Activated CD4-positive, alpha-beta memory T cell treated with anti-CD3 and anti-CD28 coated beads, Interleukin-2, amount 10 ng/mL, durations not matched to agents 7 days and 5 days (primary cell): ENCODE measurements at regions not wholly inside any gene's neighbourhood (a gene's known extent, or its start where the extent isn't known, plus 50 kb on each side); places are given as distances from the start of the nearest gene placed in this dataset.

Experiments
- CTCF ChIA-PET: fragments of 350-600 bp; sonication (Branson Sonifier 250); formaldehyde crosslinking; loops from one replicate; lab custom pipeline; 2021; ENCODE audit warnings: antibody characterized with exemption, inconsistent platforms; lab: Charles Lee
- POLR2A ChIA-PET: fragments of 350-600 bp; sonication (Branson Sonifier 250); formaldehyde crosslinking; loops from one replicate; lab custom pipeline; 2021; ENCODE audit warnings: antibody characterized with exemption; lab: Charles Lee
- DNase-seq: peaks from one replicate; pipeline ENCODE4 v3.0.0-alpha.2; 2020
- H3K27ac Mint-ChIP-seq: one replicate; pipeline ENCODE4 v1.8.0; 2021; ENCODE audit warnings: mild to moderate bottlenecking, mixed read lengths
- H3K27me3 Mint-ChIP-seq: one replicate; pipeline ENCODE4 v1.8.0; 2021; ENCODE audit warnings: mixed read lengths
- H3K36me3 Mint-ChIP-seq: one replicate; pipeline ENCODE4 v1.8.0; 2021; ENCODE audit warnings: low read depth, mixed read lengths
- H3K4me1 Mint-ChIP-seq: one replicate; pipeline ENCODE4 v1.8.0; 2021; ENCODE audit warnings: mixed read lengths
- H3K4me3 Mint-ChIP-seq: one replicate; pipeline ENCODE4 v1.8.0; 2021; ENCODE audit warnings: mild to moderate bottlenecking, mixed read lengths
- H3K9me3 Mint-ChIP-seq: one replicate; pipeline ENCODE4 v1.8.0; 2021; ENCODE audit warnings: mixed read lengths

- ChIA-PET POLR2A (no interaction called here), CTCF (no interaction called here)
- Mint-ChIP-seq H3K36me3 (no peaks in the 10 kb centered on the region), H3K9me3 (peaks cover 27% of the 10 kb centered on the region), H3K4me1 (no peaks in the 10 kb centered on the region), H3K4me3 (no peak overlapping the region), H3K27ac (no peak overlapping the region), H3K27me3 (no peaks in the 10 kb centered on the region)
- DNase-seq = no peak
Measured at GRCh38 chr4:187215438-187215837, 491.8 kb upstream of the FAT1 start.

- no peaks in the 10 kb centered on the region for H3K36me3 Mint-ChIP-seq
- no peak overlapping the region for H3K4me3 Mint-ChIP-seq
- H3K27ac Mint-ChIP-seq = no peak overlapping the region
- H3K4me1 Mint-ChIP-seq = no peaks in the 10 kb centered on the region
- POLR2A ChIA-PET = no interaction called here
- no peak for DNase-seq
- H3K9me3 Mint-ChIP-seq = peaks cover 16% of the 10 kb centered on the region
- H3K27me3 Mint-ChIP-seq = no peaks in the 10 kb centered on the region
- CTCF ChIA-PET = no interaction called here
Measured at GRCh38 chr4:187218705-187219245, 495.1 kb upstream of the FAT1 start.

- Mint-ChIP-seq H3K4me3 (no peak overlapping the region), H3K27ac (no peak overlapping the region), H3K4me1 (no peaks in the 10 kb centered on the region), H3K27me3 (no peaks in the 10 kb centered on the region), H3K36me3 (no peaks in the 10 kb centered on the region), H3K9me3 (peaks cover 8% of the 10 kb centered on the region)
- CTCF ChIA-PET = no interaction called here
- POLR2A ChIA-PET = no interaction called here
- DNase-seq = no peak
Measured at GRCh38 chr4:187224560-187224959, 500.9 kb upstream of the FAT1 start.

- Mint-ChIP-seq H3K27me3 (no peaks in the 10 kb centered on the region), H3K36me3 (no peaks in the 10 kb centered on the region), H3K4me1 (no peaks in the 10 kb centered on the region), H3K4me3 (no peak overlapping the region), H3K9me3 (peaks cover 11% of the 10 kb centered on the region), H3K27ac (no peak overlapping the region)
- ChIA-PET POLR2A (no interaction called here), CTCF (no interaction called here)
- DNase-seq = no peak
Measured at GRCh38 chr4:187227907-187228704, 504.4 kb upstream of the FAT1 start.

GRCh38 chr4:187232196-187232595 lies 508.5 kb upstream of the FAT1 start:
- ChIA-PET CTCF (no interaction called here), POLR2A (no interaction called here)
- Mint-ChIP-seq H3K27ac (no peak overlapping the region), H3K4me3 (no peak overlapping the region), H3K4me1 (no peaks in the 10 kb centered on the region), H3K36me3 (no peaks in the 10 kb centered on the region), H3K9me3 (peaks cover 6% of the 10 kb centered on the region), H3K27me3 (no peaks in the 10 kb centered on the region)
- DNase-seq = no peak

- Mint-ChIP-seq H3K4me1 (no peaks in the 10 kb centered on the region), H3K4me3 (no peak overlapping the region), H3K9me3 (peaks cover 8% of the 10 kb centered on the region), H3K36me3 (no peaks in the 10 kb centered on the region), H3K27me3 (no peaks in the 10 kb centered on the region), H3K27ac (no peak overlapping the region)
- ChIA-PET POLR2A (no interaction called here), CTCF (no interaction called here)
- DNase-seq = no peak
Measured at GRCh38 chr4:187232796-187233195, 509.1 kb upstream of the FAT1 start.

- Mint-ChIP-seq H3K27ac (no peak overlapping the region), H3K4me1 (no peaks in the 10 kb centered on the region), H3K27me3 (no peaks in the 10 kb centered on the region), H3K9me3 (peaks cover 12% of the 10 kb centered on the region), H3K4me3 (no peak overlapping the region), H3K36me3 (no peaks in the 10 kb centered on the region)
- CTCF ChIA-PET = no interaction called here
- DNase-seq = no peak
- POLR2A ChIA-PET = no interaction called here
Measured at GRCh38 chr4:187235456-187236170, 512.0 kb upstream of the FAT1 start.

GRCh38 chr4:187236209-187236890 lies 512.7 kb upstream of the FAT1 start:
- Mint-ChIP-seq H3K4me3 (no peak overlapping the region), H3K36me3 (no peaks in the 10 kb centered on the region), H3K9me3 (peaks cover 10% of the 10 kb centered on the region), H3K27ac (no peak overlapping the region), H3K4me1 (no peaks in the 10 kb centered on the region), H3K27me3 (no peaks in the 10 kb centered on the region)
- CTCF ChIA-PET = no interaction called here
- POLR2A ChIA-PET = no interaction called here
- DNase-seq = no peak

- no peaks in the 10 kb centered on the region for H3K27me3 Mint-ChIP-seq
- no peak overlapping the region for H3K27ac Mint-ChIP-seq
- DNase-seq = no peak
- H3K4me3 Mint-ChIP-seq = no peak overlapping the region
- no peaks in the 10 kb centered on the region for H3K36me3 Mint-ChIP-seq
- CTCF ChIA-PET = no interaction called here
- H3K9me3 Mint-ChIP-seq = peaks cover 15% of the 10 kb centered on the region
- no peaks in the 10 kb centered on the region for H3K4me1 Mint-ChIP-seq
- POLR2A ChIA-PET = no interaction called here
Measured at GRCh38 chr4:187238646-187239045, 515.0 kb upstream of the FAT1 start.

- DNase-seq = no peak
- Mint-ChIP-seq H3K4me1 (no peaks in the 10 kb centered on the region), H3K27ac (no peak overlapping the region), H3K4me3 (no peak overlapping the region), H3K27me3 (no peaks in the 10 kb centered on the region), H3K9me3 (peaks cover 12% of the 10 kb centered on the region), H3K36me3 (no peaks in the 10 kb centered on the region)
- ChIA-PET CTCF (no interaction called here), POLR2A (no interaction called here)
Measured at GRCh38 chr4:187251896-187252295, 528.2 kb upstream of the FAT1 start.

GRCh38 chr4:187256897-187257296 lies 533.2 kb upstream of the FAT1 start:
- Mint-ChIP-seq H3K4me1 (no peaks in the 10 kb centered on the region), H3K27me3 (no peaks in the 10 kb centered on the region)

GRCh38 chr4:187258651-187259401 lies 535.2 kb upstream of the FAT1 start:
- Mint-ChIP-seq H3K9me3 (peaks cover 8% of the 10 kb centered on the region), H3K4me1 (no peaks in the 10 kb centered on the region), H3K27me3 (no peaks in the 10 kb centered on the region), H3K36me3 (no peaks in the 10 kb centered on the region), H3K27ac (no peak overlapping the region), H3K4me3 (no peak overlapping the region)
- ChIA-PET POLR2A (no interaction called here), CTCF (no interaction called here)
- DNase-seq = no peak

More at GRCh38 chr4:187256897-187257296, 533.2 kb upstream of the FAT1 start:
- CTCF ChIA-PET = no interaction called here
- no peaks in the 10 kb centered on the region for H3K36me3 Mint-ChIP-seq
- no peak overlapping the region for H3K27ac Mint-ChIP-seq
- H3K9me3 Mint-ChIP-seq = peaks cover 8% of the 10 kb centered on the region
- no peak for DNase-seq
- no peak overlapping the region for H3K4me3 Mint-ChIP-seq
- POLR2A ChIA-PET = no interaction called here

GRCh38 chr4:187268940-187269339 lies 545.3 kb upstream of the FAT1 start:
- no peaks in the 10 kb centered on the region for H3K27me3 Mint-ChIP-seq
- POLR2A ChIA-PET = no interaction called here
- no peak overlapping the region for H3K4me3 Mint-ChIP-seq
- H3K4me1 Mint-ChIP-seq = no peaks in the 10 kb centered on the region
- DNase-seq = no peak
- no peak overlapping the region for H3K27ac Mint-ChIP-seq
- CTCF ChIA-PET = no interaction called here
- no peaks in the 10 kb centered on the region for H3K36me3 Mint-ChIP-seq
- no peaks in the 10 kb centered on the region for H3K9me3 Mint-ChIP-seq
